ENCODE measurements at regions not wholly inside any gene's neighbourhood (a gene's known extent, or its start where the extent isn't known, plus 50 kb on each side); places are given as distances from the start of the nearest gene placed in this dataset.

DNA sequence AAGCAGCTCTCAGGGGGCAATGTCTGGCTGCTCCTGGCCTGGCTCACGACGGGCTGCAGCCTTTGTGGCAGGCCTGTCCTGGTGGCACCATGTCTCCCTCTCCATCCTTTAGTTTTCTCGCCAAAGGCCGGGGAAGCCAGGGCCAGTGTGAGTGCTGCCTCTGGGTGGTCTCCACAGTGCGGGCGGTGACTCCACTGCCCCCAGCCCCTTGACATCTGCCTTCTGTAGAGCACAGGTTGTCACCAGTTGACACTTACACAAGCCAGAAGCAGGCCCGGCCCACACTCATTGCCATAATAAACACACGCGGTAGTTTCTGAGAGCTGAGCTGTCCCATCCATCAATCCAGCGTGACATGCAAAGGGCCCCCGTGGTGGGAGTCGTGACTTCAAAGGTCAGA, 219.5 kb downstream of the TFAP2C start:
- Histone ChIP-seq H3K9me3 (no peaks in the 10 kb centered on the region), H3K4me3 (no peak overlapping the region), H3K27me3 (peaks cover 0 to 8% (median 0%) of the 10 kb centered on the region in 4 donors), H3K36me3 (no peaks in the 10 kb centered on the region), H3K4me1 (no peaks in the 10 kb centered on the region), H3K27ac (replicated peaks in 1 of 4) (no peak overlapping the region)
- TF ChIP-seq EP300 (IDR thresholded peaks at IDR 0.05) (no peak), POLR2A (IDR thresholded peaks at IDR 0.05; ENCODE audit: low read depth) (no peak), POLR2AphosphoS5 (IDR thresholded peaks at IDR 0.05) (no peak)
- TF ChIP-seq, protein P1, sequence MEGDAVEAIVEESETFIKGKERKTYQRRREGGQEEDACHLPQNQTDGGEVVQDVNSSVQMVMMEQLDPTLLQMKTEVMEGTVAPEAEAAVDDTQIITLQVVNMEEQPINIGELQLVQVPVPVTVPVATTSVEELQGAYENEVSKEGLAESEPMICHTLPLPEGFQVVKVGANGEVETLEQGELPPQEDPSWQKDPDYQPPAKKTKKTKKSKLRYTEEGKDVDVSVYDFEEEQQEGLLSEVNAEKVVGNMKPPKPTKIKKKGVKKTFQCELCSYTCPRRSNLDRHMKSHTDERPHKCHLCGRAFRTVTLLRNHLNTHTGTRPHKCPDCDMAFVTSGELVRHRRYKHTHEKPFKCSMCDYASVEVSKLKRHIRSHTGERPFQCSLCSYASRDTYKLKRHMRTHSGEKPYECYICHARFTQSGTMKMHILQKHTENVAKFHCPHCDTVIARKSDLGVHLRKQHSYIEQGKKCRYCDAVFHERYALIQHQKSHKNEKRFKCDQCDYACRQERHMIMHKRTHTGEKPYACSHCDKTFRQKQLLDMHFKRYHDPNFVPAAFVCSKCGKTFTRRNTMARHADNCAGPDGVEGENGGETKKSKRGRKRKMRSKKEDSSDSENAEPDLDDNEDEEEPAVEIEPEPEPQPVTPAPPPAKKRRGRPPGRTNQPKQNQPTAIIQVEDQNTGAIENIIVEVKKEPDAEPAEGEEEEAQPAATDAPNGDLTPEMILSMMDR (IDR thresholded peaks at IDR 0.05): no peak
- WGBS: 45% methylated on average over 12 of the region's 12 CpGs
- intact Hi-C loops (cut with DNase I): no loop called here
- DNase-seq (ENCODE audit: extremely low spot score): no peak

DNA sequence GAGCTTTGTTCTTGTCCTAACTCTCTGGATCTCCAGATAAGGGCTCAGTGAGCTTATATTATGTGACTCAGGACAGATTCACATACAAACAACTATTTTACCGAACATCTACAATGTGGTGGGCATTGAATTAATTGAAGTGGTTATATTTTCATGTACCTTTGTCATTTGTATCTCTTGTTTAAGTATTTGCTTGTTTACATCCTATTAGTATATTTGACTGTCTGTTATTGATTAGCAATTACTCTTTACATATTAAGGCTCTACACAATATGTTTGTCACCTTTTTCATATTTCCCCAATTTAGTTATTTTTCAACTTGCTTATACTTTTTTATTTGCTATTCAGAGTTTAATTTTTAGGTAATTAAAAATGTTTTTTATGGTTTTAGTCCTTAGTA, 222.4 kb downstream of the TFAP2C start:
- peaks cover 0 to 8% (median 0%) of the 10 kb centered on the region in 4 donors for H3K27me3 ChIP-seq
- H3K27ac ChIP-seq (replicated peaks in 1 of 4): no peak overlapping the region
- intact Hi-C loops (cut with DNase I): no loop called here
- H3K9me3 ChIP-seq: no peaks in the 10 kb centered on the region
- H3K4me1 ChIP-seq: no peaks in the 10 kb centered on the region
- no peak for DNase-seq (ENCODE audit: extremely low spot score)
- WGBS: 89% methylated on average over 1 of the region's 1 CpG
- H3K36me3 ChIP-seq: no peaks in the 10 kb centered on the region
- TF ChIP-seq EP300 (IDR thresholded peaks at IDR 0.05) (no peak), POLR2AphosphoS5 (IDR thresholded peaks at IDR 0.05) (no peak), POLR2A (IDR thresholded peaks at IDR 0.05; ENCODE audit: low read depth) (no peak)
- TF ChIP-seq, protein P1 (IDR thresholded peaks at IDR 0.05): no peak
- no peak overlapping the region for H3K4me3 ChIP-seq

DNA sequence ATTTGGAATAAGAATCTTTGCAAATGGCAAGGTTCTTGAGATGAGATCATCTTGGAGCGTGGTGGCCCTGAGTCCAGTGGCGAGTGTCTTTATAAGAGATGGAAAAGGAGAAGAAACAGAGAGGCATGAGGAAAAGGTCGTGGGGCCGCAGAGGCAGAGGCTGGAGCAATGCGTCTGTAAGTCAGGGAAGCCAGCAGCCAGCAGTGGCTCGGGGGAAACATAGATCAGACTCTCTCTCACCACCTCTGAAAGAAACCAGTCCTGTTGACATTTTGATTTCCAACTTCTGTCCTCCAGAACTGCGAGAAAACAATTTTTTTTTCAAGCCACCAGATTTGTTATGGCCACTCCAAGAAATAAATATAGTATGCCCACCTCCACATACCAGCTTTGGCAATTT, 226.6 kb downstream of the TFAP2C start:
- no peak for TF ChIP-seq POLR2AphosphoS5 (IDR thresholded peaks at IDR 0.05)
- TF ChIP-seq, protein P1 (IDR thresholded peaks at IDR 0.05): no peak
- no peak for TF ChIP-seq EP300 (IDR thresholded peaks at IDR 0.05)
- no peak for TF ChIP-seq POLR2A (IDR thresholded peaks at IDR 0.05; ENCODE audit: low read depth)
- no peaks in the 10 kb centered on the region for H3K36me3 ChIP-seq
- H3K27ac ChIP-seq (replicated peaks in 1 of 4): no peak overlapping the region
- no peaks in the 10 kb centered on the region for H3K9me3 ChIP-seq
- intact Hi-C loops (cut with DNase I): no loop called here
- H3K27me3 ChIP-seq: no peaks in the 10 kb centered on the region
- H3K4me3 ChIP-seq: no peak overlapping the region
- 67% methylated on average over 7 of the region's 7 CpGs for WGBS
- no peak for DNase-seq (ENCODE audit: extremely low spot score)
- peaks cover 0 to 14% (median 8%) of the 10 kb centered on the region in 4 donors for H3K4me1 ChIP-seq

DNA sequence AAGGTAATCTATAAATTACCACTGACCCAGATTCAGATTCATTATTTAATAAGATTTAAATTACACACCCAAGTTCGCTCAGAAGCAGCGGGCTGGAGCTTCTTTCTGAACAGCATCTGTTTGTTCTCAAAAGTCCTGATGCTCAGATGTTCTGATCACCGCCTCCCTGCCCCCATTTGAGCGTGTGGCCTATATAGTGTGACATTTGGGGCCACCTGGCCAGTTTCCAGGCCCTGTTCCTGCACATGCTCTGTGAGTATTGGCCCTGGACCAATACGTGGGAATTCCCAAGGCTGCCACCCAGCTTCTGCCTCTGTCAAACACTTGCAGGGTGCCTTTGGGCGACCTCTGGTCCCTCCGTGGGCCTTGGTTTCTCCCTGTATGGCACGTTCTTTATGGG, 228.8 kb downstream of the TFAP2C start:
- H3K27me3 ChIP-seq: peaks cover 0 to 4% (median 0%) of the 10 kb centered on the region in 4 donors
- TF ChIP-seq EP300 (IDR thresholded peaks at IDR 0.05) (no peak), POLR2AphosphoS5 (IDR thresholded peaks at IDR 0.05) (no peak), POLR2A (IDR thresholded peaks at IDR 0.05; ENCODE audit: low read depth) (no peak)
- TF ChIP-seq, protein P1 (IDR thresholded peaks at IDR 0.05): no peak
- WGBS: 91% methylated on average over 7 of the region's 8 CpGs
- intact Hi-C loops (cut with DNase I): no loop called here
- no peaks in the 10 kb centered on the region for H3K9me3 ChIP-seq
- H3K4me1 ChIP-seq: peaks cover 0 to 14% (median 8%) of the 10 kb centered on the region in 4 donors
- no peaks in the 10 kb centered on the region for H3K36me3 ChIP-seq
- DNase-seq (ENCODE audit: extremely low spot score): no peak
- H3K4me3 ChIP-seq: no peak overlapping the region
- no peak overlapping the region for H3K27ac ChIP-seq (replicated peaks in 1 of 4)

Measured in esophagus muscularis mucosa (tissue), 4 donors.